ENCODE measurements at regions not wholly inside any gene's neighbourhood (a gene's known extent, or its start where the extent isn't known, plus 50 kb on each side); places are given as distances from the start of the nearest gene placed in this dataset.
"Not testable (repeated sequence)": the region's sequence is repeated elsewhere in the genome, so short reads cannot be mapped to it uniquely, and the experiment has no call there.

DNA sequence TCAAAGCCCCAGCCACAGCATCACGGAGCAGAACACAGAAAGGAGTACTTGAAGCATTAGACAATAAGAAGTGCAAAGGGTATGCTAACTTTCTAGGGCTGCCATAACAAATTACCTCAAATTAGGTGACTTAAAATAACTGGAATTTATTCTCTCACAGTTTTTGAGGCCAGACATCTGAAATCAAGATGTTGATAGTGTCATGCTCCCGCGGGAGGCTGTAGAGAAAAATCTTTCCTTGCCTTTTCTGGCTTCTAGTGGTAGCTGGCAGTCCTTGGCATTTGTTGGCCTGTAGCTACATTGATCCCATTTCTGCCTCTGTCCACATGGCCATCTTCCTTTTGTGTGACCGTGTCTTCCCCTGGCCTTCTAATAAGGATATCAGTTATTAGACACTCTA lies 51.9 kb upstream of the SPDL1 start:
- DNase-seq (ENCODE audit: low read depth): no peak

GRCh38 chr5:169527863-169528262 lies 55.7 kb upstream of the SPDL1 start:
- DNase-seq (ENCODE audit: low read depth): no peak

DNA sequence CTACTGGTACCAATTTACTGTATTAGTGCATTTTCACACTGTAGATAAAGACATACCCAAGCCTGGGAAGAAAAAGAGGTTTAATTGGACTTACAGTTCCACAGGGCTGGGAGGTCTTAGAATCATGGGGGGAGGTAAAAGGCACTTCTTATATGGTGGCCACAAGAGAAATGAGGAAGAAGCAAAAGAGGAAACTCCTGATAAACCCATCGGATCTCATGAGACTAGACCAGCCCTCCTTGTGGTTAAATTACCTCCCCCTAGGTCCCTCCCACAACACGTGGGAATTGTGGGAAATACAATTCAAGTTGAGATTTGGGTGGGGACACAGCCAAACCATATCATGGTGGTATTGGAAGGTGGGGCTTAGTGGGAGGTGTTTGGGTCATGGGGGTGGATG lies 56.5 kb upstream of the SPDL1 start:
- no peak for DNase-seq (ENCODE audit: low read depth)

GRCh38 chr5:169522851-169523250 lies 60.7 kb upstream of the SPDL1 start:
- no peak for DNase-seq (ENCODE audit: low read depth)

DNA sequence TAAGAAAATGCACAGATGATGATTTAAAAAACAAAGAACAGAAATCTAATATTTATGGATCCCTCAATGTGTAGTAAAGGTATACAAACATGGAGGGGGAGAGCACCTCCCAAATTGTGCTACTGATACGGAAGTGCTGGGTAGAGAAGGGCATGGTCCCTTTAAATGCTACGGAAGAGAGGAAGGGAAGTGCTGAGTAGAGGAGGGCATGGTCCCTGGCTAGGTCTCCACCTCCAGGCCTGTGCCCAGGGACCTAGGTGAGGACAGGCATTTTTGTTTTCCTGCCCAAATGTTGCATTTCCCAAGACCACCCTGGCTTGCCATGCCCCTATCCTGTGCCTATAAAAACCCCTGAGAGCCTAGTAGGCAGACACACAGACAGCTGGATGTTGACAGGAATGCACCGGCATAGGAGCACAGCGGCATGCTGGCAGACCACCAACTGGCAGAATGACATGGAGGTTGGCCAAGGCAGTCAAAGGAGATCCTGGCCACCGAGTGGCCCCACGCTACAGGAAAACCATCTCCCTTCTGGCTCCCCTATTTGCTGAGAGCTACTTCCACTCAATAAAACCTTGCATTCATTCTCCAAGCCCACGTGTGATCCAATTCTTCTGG lies 62.1 kb upstream of the SPDL1 start:
- DNase-seq (ENCODE audit: low read depth): no peak

DNA sequence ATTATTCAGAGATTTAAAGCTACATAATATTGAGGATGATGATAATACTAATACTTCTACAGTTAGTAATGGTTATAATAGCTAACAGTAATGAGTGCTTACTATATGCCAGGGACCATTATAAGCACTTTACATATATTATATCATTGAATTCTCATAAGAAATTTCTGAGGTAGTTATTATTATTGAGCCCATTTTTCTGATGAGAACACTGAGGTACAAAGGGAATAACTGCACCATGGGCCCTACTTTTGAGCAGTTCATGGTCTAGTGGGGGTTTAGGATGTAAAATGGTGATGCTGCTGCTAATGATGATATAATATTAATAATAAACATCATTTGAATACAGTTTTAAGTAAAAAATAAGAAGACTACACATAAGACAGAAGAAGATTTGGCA lies 64.2 kb upstream of the SPDL1 start:
- DNase-seq (ENCODE audit: low read depth): no peak

GRCh38 chr5:169518779-169519178 lies 64.8 kb upstream of the SPDL1 start:
- not testable (repeated sequence) for DNase-seq (ENCODE audit: low read depth)

DNA sequence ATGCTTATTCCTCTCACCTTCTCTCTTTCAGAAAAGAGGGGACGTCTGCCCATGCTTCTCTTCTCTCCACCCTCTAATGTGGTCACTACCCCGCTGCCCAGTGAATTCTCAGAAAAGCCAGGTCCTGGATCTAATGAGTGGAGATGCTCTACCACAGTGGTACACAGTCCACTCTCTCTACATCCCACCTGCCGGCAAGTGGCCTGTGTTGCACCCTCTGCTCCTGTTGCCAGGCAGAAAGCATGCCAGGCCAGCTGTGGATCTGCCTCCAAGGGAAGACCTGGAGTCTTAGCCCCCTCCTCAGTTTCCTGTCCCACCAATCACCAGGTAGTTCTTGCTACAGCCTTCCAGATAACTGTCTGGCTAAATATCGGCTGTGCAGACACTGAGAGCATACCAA lies 71.2 kb upstream of the SPDL1 start:
- no peak for DNase-seq (ENCODE audit: low read depth)

- DNase-seq (ENCODE audit: low read depth): no peak
Measured at GRCh38 chr5:169511708-169512107, 71.9 kb upstream of the SPDL1 start.

GRCh38 chr5:169507051-169507450 lies 76.5 kb upstream of the SPDL1 start:
- no peak for DNase-seq (ENCODE audit: low read depth)

- no peak for DNase-seq (ENCODE audit: low read depth)
Measured at GRCh38 chr5:169503886-169504285, 79.7 kb upstream of the SPDL1 start.

DNA sequence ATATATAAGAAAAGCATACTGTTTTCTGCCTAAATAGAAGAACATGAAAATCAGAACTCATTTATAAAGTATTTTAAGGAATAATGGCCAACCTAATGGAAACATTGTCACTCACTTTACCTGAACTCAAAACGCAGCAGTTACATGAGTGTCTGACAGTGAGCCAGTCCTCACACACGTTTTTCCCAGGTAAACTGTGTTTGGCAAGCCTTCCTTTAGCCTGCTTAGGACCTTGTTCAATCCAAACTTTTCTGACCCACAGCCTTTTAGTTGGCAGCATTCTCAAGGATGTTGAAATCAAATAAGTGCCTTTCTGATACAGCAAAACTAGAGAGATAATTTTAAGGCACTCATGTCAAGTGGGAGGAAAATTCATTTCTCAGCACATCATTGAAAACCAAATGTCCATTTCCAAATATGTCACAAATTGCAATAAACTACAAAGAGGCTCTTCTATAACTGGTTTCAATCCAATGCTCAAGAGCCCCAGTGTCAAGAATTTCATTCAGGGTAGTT lies 83.5 kb upstream of the SPDL1 start:
- no peak for DNase-seq (ENCODE audit: low read depth)

DNA sequence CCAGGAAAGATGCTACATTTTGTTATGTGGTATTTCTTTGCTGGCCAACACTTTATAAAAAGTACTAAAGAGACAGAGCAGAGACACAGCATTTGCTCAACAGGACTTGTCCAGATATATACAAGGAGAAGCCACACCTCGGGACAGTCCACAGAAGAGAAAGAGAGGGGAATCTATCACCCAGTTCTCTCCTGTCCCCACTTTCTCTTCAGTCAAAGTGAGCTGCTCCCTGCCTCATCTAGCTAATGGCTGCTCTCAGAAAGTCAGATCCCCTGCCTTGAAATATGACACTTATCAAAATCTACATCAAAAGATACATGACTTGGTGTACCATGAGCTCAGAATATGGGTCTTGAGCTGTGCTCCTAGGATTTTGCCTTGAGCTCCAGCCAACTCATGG lies 86.7 kb upstream of the SPDL1 start:
- no peak for DNase-seq (ENCODE audit: low read depth)

GRCh38 chr5:169494941-169495548 lies 88.5 kb upstream of the SPDL1 start:
- DNase-seq (ENCODE audit: low read depth): no peak

DNA sequence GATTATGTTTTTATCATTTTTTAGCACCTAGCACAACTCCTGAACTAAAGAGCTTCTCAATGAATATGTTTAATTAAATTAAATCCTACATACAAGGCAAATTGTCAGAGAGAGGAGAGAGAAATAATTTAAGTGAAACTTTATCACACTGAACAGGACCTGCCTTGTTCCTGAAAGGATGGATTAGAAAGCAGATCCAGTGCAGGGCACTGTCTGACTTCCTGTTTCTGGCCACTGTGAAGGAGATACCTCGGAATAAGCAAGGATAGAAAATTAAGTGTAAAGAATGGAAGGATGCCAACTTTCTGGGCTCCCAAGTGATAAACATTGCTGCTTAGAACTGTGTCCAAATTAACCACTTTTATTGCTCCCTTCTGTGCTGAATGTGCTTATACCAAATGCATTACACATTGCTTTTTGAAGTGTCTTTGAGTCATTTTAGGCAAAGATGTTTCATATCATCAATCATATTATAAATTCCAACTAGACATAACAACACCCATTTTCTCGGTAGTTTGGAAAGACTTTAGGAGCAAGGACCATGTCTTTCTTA lies 89.1 kb upstream of the SPDL1 start:
- no peak for DNase-seq (ENCODE audit: low read depth)

DNA sequence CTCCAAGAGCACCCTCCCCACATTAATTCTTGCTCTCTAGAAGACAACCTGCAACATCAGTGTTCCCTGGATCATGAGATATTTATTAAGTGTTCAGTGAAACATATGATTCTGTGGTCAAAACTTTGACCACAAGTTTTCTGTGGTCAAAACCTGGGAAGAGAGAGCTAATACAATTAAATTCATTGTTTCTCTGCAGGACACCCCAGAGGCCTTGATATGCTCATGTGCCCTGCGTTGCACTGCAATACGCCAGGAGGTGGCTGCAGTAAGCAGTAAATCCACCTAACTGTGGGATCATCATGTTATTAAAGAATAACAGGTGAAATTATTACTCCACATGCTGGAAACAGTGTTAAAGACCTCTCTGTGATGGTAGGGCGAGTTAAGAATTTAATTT lies 109.3 kb upstream of the SPDL1 start:
- no peak for DNase-seq (ENCODE audit: low read depth)

DNA sequence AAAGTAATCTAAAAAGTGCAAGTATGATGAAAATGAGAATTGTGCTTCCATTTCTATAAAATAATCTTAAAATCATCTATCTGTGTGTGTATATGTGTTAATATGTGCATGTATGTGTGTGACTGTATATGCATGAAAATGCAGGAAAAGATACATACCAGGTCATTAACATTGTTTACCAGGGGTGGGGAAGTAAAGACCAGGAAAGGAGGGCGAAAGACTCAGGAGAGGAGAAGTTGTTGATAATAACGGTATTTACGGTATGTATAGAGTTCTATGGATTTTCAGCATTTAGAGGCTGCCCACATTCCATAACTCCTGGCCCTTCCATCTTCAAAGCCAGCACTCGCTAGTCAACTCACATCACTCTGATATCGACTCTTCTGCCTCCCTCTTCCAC lies 111.0 kb upstream of the SPDL1 start:
- no peak for DNase-seq (ENCODE audit: low read depth)

DNA sequence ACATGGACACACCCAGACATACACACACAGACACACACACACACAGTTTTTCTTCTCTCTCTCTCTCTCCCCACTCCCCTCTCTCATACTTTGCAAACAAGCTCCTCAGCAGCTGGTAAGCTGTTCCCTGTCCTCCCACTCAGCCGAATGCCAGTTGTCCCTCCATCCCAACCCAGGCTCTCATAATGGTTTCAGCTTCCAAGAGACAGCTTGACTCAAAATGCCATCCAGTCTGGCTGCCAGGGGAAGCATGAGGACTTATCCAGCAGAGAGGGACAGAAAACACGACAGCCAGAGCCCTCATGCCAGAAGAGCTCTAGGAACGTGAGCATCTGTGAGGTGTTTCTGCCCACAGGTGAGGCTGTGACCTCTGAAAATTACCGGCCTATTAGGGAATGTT lies 112.6 kb upstream of the SPDL1 start:
- DNase-seq (ENCODE audit: low read depth): no peak

GRCh38 chr5:169467041-169467771 lies 116.4 kb upstream of the SPDL1 start:
- DNase-seq (ENCODE audit: low read depth): no peak

DNA sequence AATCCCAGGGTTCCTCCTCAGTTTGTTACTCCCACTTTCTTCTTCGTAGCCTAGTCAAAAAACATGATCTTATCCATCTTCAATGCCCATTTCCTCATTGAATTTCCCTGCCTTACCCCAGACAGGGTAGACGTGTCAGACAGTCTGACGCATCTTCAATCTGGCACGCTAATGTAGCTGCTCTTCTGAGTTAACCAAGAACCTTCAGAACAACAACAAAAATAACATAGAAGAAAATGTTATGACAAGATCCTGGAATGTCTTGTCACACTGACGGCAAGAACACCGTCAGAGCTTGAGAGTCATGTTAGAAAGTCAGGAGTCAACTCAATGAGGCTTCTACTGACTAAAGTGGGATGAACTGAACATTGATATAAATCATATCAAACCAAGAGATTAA lies 122.7 kb upstream of the SPDL1 start:
- DNase-seq (ENCODE audit: low read depth): no peak

DNA sequence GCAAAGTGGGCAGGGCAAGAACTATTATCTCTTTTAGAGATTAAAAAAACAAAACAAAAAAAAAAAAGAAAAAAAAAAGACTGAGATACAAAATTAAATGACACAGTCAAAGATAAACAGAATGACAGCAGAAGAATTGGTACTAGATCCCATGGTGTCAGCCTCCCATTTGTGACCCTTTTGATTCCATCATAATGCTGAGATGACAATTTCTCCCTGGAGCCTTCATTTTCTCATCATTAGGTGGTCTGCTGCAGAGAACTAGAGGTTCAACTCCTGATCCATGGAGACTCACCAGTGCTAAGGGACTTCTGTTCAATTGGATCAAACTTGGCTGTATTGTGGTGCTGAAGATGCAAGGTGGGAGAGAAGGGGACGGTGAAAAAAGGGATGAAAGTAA lies 123.5 kb upstream of the SPDL1 start:
- DNase-seq (ENCODE audit: low read depth): no peak

GRCh38 chr5:169458221-169458620 lies 125.4 kb upstream of the SPDL1 start:
- no peak for DNase-seq (ENCODE audit: low read depth)

DNA sequence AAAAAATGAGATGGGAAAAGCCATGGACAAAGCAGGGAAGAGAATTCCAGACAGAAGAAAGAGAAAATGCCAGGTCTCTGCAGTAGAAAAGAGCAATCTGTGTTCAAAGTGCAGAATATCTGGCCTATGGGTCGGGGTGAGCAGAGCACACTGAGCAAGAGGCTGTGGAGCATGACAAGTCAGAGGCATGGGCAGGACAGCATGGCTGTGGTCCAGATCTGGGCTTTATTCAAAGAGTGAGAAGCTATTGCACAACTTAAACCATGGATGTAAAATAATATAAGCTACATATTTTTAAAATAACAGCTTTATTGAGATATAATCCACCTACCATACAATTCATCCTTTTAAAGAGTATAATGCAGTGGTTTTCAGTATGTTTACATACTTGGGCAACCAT lies 133.1 kb upstream of the SPDL1 start:
- DNase-seq (ENCODE audit: low read depth): no peak

Data from HS-5 (cell line).